ENCODE measurements at regions not wholly inside any gene's neighbourhood (a gene's known extent, or its start where the extent isn't known, plus 50 kb on each side); places are given as distances from the start of the nearest gene placed in this dataset.

DNA sequence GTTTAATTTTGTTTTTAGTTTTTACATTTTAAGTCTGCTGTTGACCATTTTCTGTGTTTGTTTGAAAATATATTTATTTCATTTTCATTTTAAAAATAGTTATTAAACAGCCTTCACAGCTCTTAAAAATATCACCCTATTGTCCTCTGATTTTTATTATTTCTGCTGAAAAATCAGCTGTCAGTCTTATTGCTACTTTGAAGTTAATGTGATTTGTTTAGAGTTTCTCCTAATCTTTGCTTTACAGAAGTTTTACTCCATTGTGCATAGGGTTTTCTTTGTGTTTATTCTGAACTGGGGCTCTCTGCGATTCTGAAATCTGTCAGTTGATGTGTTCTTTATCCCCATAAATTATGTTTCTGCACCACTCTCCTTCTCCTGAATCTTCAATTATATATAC is 486.3 kb downstream of the SOX5 start:
- no peak for TF ChIP-seq POLR2A (IDR thresholded peaks at IDR 0.05)
- TF ChIP-seq, protein P1, sequence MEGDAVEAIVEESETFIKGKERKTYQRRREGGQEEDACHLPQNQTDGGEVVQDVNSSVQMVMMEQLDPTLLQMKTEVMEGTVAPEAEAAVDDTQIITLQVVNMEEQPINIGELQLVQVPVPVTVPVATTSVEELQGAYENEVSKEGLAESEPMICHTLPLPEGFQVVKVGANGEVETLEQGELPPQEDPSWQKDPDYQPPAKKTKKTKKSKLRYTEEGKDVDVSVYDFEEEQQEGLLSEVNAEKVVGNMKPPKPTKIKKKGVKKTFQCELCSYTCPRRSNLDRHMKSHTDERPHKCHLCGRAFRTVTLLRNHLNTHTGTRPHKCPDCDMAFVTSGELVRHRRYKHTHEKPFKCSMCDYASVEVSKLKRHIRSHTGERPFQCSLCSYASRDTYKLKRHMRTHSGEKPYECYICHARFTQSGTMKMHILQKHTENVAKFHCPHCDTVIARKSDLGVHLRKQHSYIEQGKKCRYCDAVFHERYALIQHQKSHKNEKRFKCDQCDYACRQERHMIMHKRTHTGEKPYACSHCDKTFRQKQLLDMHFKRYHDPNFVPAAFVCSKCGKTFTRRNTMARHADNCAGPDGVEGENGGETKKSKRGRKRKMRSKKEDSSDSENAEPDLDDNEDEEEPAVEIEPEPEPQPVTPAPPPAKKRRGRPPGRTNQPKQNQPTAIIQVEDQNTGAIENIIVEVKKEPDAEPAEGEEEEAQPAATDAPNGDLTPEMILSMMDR (IDR thresholded peaks at IDR 0.05), result no peak
